ENCODE measurements at regions not wholly inside any gene's neighbourhood (a gene's known extent, or its start where the extent isn't known, plus 50 kb on each side); places are given as distances from the start of the nearest gene placed in this dataset.

DNA sequence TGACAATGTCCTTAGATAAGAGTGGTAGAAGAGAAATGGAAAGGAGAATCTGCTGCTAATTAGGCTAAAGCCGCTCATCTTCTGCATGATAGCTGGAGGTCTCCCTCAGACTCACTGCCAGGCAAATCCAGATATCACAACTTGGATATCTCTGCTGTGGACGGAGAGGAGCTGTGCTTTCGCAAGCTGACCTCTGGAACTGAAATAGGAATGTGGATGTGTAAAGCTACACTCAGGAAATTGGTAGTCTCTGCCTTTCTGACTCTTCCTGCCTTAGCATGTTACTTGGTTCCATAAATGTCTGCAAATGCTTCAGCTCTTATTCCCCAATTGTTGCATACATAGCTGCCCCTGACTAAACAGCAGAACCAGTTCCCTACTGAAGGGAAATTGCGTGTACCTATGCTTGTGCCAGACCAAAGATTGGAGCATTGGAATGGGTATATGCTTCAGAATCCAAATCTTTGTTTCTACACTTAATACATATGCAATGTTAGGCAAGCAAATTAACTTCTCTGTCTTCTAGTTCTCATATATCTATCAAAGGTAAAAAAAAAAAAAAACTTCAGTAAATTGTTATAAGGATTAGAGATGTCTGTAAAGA lies 74.7 kb upstream of the ROBO2 start:
- DNase-seq: no peak
- no peaks in the 10 kb centered on the region for H3K9me2 ChIP-seq (ENCODE audit: insufficient read depth)
- H3K27ac ChIP-seq: no peak overlapping the region
- ChIA-PET CTCF (no interaction called here), POLR2A (ENCODE audit: unreplicated experiment) (interaction anchor here (0.6 kb wide), 1 partner anchor 1903 kb away, joined by 3 read pairs; no protein-coding TSS in a partner anchor)
- no peaks in the 10 kb centered on the region for H3K36me3 ChIP-seq (ENCODE audit: low read depth)
- TF ChIP-seq, protein P1, sequence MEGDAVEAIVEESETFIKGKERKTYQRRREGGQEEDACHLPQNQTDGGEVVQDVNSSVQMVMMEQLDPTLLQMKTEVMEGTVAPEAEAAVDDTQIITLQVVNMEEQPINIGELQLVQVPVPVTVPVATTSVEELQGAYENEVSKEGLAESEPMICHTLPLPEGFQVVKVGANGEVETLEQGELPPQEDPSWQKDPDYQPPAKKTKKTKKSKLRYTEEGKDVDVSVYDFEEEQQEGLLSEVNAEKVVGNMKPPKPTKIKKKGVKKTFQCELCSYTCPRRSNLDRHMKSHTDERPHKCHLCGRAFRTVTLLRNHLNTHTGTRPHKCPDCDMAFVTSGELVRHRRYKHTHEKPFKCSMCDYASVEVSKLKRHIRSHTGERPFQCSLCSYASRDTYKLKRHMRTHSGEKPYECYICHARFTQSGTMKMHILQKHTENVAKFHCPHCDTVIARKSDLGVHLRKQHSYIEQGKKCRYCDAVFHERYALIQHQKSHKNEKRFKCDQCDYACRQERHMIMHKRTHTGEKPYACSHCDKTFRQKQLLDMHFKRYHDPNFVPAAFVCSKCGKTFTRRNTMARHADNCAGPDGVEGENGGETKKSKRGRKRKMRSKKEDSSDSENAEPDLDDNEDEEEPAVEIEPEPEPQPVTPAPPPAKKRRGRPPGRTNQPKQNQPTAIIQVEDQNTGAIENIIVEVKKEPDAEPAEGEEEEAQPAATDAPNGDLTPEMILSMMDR (conservative IDR thresholded peaks at IDR 0.05): no peak
- TF ChIP-seq EZH2 (IDR thresholded peaks at IDR 0.05; ENCODE audit: low read depth): no peak
- no peaks in the 10 kb centered on the region for H3K79me2 ChIP-seq (ENCODE audit: low read depth)
- no peaks in the 10 kb centered on the region for H3F3A ChIP-seq (ENCODE audit: insufficient read depth, low read depth)
- H3K4me3 ChIP-seq: no peak overlapping the region
- no TSS peak for BruUV-seq (replicated peaks)
- H3K27me3 ChIP-seq (ENCODE audit: insufficient read depth, low read depth): no peaks in the 10 kb centered on the region
- no peaks in the 10 kb centered on the region for H3K9me3 ChIP-seq (ENCODE audit: insufficient read depth, low read depth)
- no peak overlapping the region for H3K4me2 ChIP-seq
- no peak overlapping the region for H2AFZ ChIP-seq
- intact Hi-C loops (cut with micrococcal nuclease; ENCODE audit: unreplicated experiment): no loop called here
- H4K20me1 ChIP-seq (ENCODE audit: insufficient read depth): no peaks in the 10 kb centered on the region
- H3K4me1 ChIP-seq (replicated peaks; ENCODE audit: insufficient read depth): no peaks in the 10 kb centered on the region

DNA sequence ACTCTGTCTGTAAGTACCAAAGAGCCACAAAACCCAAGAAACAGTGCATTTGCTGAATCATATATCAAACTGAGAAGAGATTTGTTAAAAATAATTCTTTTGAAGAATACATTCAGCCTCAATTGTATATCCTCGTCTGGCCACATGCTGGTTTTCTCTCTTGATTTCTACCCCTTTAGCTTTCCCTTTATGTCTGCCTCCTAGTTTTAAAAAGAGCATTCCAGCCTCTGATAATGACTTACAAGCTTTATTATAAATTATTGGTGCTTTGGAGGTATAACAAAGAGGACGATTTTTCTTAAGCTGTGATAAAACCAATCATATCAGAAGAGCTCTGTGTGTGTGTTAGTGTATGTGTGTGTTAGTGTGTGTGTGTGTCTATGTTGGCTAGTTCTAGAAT lies 70.4 kb upstream of the ROBO2 start:
- H3F3A ChIP-seq (ENCODE audit: insufficient read depth, low read depth): no peaks in the 10 kb centered on the region
- no peaks in the 10 kb centered on the region for H3K9me2 ChIP-seq (ENCODE audit: insufficient read depth)
- no peaks in the 10 kb centered on the region for H3K4me1 ChIP-seq (replicated peaks; ENCODE audit: insufficient read depth)
- no peak overlapping the region for H3K4me3 ChIP-seq
- H3K4me2 ChIP-seq: no peak overlapping the region
- no peaks in the 10 kb centered on the region for H4K20me1 ChIP-seq (ENCODE audit: insufficient read depth)
- intact Hi-C loops (cut with micrococcal nuclease; ENCODE audit: unreplicated experiment): no loop called here
- no peaks in the 10 kb centered on the region for H3K27me3 ChIP-seq (ENCODE audit: insufficient read depth, low read depth)
- ChIA-PET POLR2A (ENCODE audit: unreplicated experiment) (no interaction called here), CTCF (no interaction called here)
- BruUV-seq (replicated peaks): no TSS peak
- DNase-seq: no peak
- H3K9me3 ChIP-seq (ENCODE audit: insufficient read depth, low read depth): no peaks in the 10 kb centered on the region
- H3K27ac ChIP-seq: no peak overlapping the region
- H3K36me3 ChIP-seq (ENCODE audit: low read depth): no peaks in the 10 kb centered on the region
- H3K79me2 ChIP-seq (ENCODE audit: low read depth): no peaks in the 10 kb centered on the region
- TF ChIP-seq EZH2 (IDR thresholded peaks at IDR 0.05; ENCODE audit: low read depth): no peak
- TF ChIP-seq, protein P1 (conservative IDR thresholded peaks at IDR 0.05): no peak
- H2AFZ ChIP-seq: no peak overlapping the region

DNA sequence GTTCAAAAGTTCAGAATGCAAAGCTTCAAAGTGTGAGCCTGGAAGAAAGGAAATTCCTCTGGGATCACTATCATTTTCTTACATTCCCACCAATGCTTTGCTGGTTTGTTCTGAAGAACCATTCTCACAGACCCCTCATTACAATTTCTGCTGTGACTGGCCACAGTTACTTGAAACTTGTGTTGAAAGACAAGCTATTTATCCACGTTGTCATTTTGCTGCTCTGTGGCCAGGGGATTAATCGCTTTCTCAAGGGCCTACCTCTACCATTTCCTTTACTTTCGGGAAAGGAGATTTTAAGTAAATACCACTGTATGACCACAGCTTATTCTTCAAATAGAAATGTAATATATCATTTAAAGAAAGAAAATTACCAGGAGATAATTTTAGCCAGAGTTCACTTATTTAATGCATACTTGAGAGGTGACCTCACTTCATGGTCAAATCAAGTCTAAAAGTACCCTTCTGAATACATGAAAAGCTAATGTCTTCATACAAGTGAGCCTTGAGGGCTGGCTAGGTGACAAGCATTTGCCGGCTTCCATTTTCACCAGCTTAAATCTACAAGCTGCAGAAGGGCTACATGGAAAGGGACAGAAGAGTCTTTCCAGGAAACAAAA lies 69.8 kb upstream of the ROBO2 start:
- no peak overlapping the region for H3K4me2 ChIP-seq
- H3K27ac ChIP-seq: no peak overlapping the region
- TF ChIP-seq EZH2 (IDR thresholded peaks at IDR 0.05; ENCODE audit: low read depth): no peak
- TF ChIP-seq, protein P1 (conservative IDR thresholded peaks at IDR 0.05): no peak
- no peaks in the 10 kb centered on the region for H3K4me1 ChIP-seq (replicated peaks; ENCODE audit: insufficient read depth)
- no peaks in the 10 kb centered on the region for H3K9me3 ChIP-seq (ENCODE audit: insufficient read depth, low read depth)
- ChIA-PET CTCF (no interaction called here), POLR2A (ENCODE audit: unreplicated experiment) (no interaction called here)
- H3K9me2 ChIP-seq (ENCODE audit: insufficient read depth): no peaks in the 10 kb centered on the region
- H3K79me2 ChIP-seq (ENCODE audit: low read depth): no peaks in the 10 kb centered on the region
- H3K27me3 ChIP-seq (ENCODE audit: insufficient read depth, low read depth): no peaks in the 10 kb centered on the region
- intact Hi-C loops (cut with micrococcal nuclease; ENCODE audit: unreplicated experiment): no loop called here
- H4K20me1 ChIP-seq (ENCODE audit: insufficient read depth): no peaks in the 10 kb centered on the region
- no peaks in the 10 kb centered on the region for H3K36me3 ChIP-seq (ENCODE audit: low read depth)
- H3K4me3 ChIP-seq: no peak overlapping the region
- no peak for DNase-seq
- H2AFZ ChIP-seq: no peak overlapping the region
- BruUV-seq (replicated peaks): no TSS peak
- H3F3A ChIP-seq (ENCODE audit: insufficient read depth, low read depth): no peaks in the 10 kb centered on the region

Measured in PC-9 (cell line).